T-cell (primary cell): ENCODE measurements at regions not wholly inside any gene's neighbourhood (a gene's known extent, or its start where the extent isn't known, plus 50 kb on each side); places are given as distances from the start of the nearest gene placed in this dataset.

Source experiments
- ATAC-seq, 4 experiments: fragments of 200-7000 bp in 3 of 4; fragments of 150-1000 bp in 1 of 4; cut with Tn5 transposase; replicated peaks in 1 of 4; 1 replicate in 3 of 4; 2 replicates in 1 of 4; pipeline ENCODE4 v1.10.0; 2021; ENCODE audit warnings: moderate library complexity in 3 of 4, mild to moderate bottlenecking in 2 of 4, moderate number of reproducible peaks in 1 of 4
- CTCF ChIA-PET, 2 donors: fragments of 300-600 bp; sonication (Branson Sonifier 250); formaldehyde crosslinking; loops; one replicate each; lab custom pipeline; 2022; ENCODE audit warnings: antibody characterized with exemption in 2 of 2; lab: Charles Lee
- POLR2A ChIA-PET, 2 donors: fragments of 300-600 bp; sonication (Branson Sonifier 250); formaldehyde crosslinking; loops; one replicate each; lab custom pipeline; 2022; ENCODE audit warnings: antibody characterized with exemption in 2 of 2; lab: Charles Lee
- DNase-seq, 35 experiments: peaks; one replicate each; pipeline versions ENCODE4 v3.0.0 to v3.0.0-alpha.2; 2013 to 2023
- H3K27ac ChIP-seq: one replicate; pipeline ENCODE4 v1.5.1; 2013; ENCODE audit warnings: low read length
- H3K27me3 ChIP-seq, 2 experiments: replicated peaks in 1 of 2; 1 replicate in 1 of 2; 2 replicates in 1 of 2; pipeline versions ENCODE4 v1.6.1 to v1.7.0; 2013; ENCODE audit warnings: low read length in 1 of 2, mixed read lengths in 1 of 2; ENCODE audit not compliant: control insufficient read depth in 2 of 2, insufficient read depth in 2 of 2; ENCODE audit errors: extremely low read depth in 1 of 2
- H3K36me3 ChIP-seq, 2 donors: 1 replicate in 1 of 2; 2 replicates in 1 of 2; pipeline versions ENCODE4 v1.6.1 to v1.7.0; 2013; ENCODE audit warnings: low read length in 1 of 2; ENCODE audit not compliant: control insufficient read depth in 2 of 2, insufficient read depth in 1 of 2; ENCODE audit errors: extremely low read depth in 1 of 2
- H3K4me1 ChIP-seq, 2 experiments: 1 replicate in 1 of 2; 2 replicates in 1 of 2; pipeline versions ENCODE4 v1.6.1 to v1.7.0; 2013; ENCODE audit warnings: low read length in 2 of 2, mixed read lengths in 1 of 2; ENCODE audit not compliant: insufficient read depth in 2 of 2, control insufficient read depth in 1 of 2; ENCODE audit errors: extremely low read depth in 1 of 2
- H3K4me3 ChIP-seq, 2 donors: 1 replicate in 1 of 2; 2 replicates in 1 of 2; pipeline versions ENCODE4 v1.5.1 to v1.7.0; 2013; ENCODE audit warnings: mild to moderate bottlenecking in 2 of 2, low read length in 1 of 2, moderate library complexity in 1 of 2; ENCODE audit not compliant: control insufficient read depth in 1 of 2; ENCODE audit errors: extremely low read depth in 1 of 2
- H3K9me3 ChIP-seq: 2 replicates; pipeline ENCODE4 v1.7.0; 2013
- H3K27ac Mint-ChIP-seq, 2 donors: one replicate each; pipeline ENCODE4 v1.8.0; 2020 to 2021; ENCODE audit warnings: mild to moderate bottlenecking in 2 of 2, mixed read lengths in 2 of 2
- H3K27me3 Mint-ChIP-seq, 2 donors: one replicate each; pipeline ENCODE4 v1.8.0; 2021 to 2022; ENCODE audit warnings: mixed read lengths in 2 of 2
- H3K36me3 Mint-ChIP-seq: one replicate; pipeline ENCODE4 v1.8.0; 2021; ENCODE audit warnings: mixed read lengths
- H3K4me1 Mint-ChIP-seq, 3 donors: one replicate each; pipeline ENCODE4 v1.8.0; 2020 to 2022; ENCODE audit warnings: mixed read lengths in 3 of 3, mild to moderate bottlenecking in 1 of 3
- H3K4me3 Mint-ChIP-seq, 3 donors: one replicate each; pipeline ENCODE4 v1.8.0; 2020 to 2022; ENCODE audit warnings: mild to moderate bottlenecking in 3 of 3, mixed read lengths in 3 of 3, moderate library complexity in 3 of 3
- H3K9me3 Mint-ChIP-seq, 3 donors: one replicate each; pipeline ENCODE4 v1.8.0; 2020 to 2022; ENCODE audit warnings: mixed read lengths in 3 of 3
- WGBS: methylation state at CpG from one replicate; pipeline ENCODE4 v1.1.5; 2013; ENCODE audit warnings: missing lambda C conversion rate; ENCODE audit not compliant: insufficient coverage; 5-methylcytosine and 5-hydroxymethylcytosine counted together

GRCh38 chr1:57927003-57927402 lies 503.1 kb upstream of the DAB1 start:
- no peaks in the 10 kb centered on the region for H3K27me3 ChIP-seq
- no peak overlapping the region for H3K4me3 ChIP-seq
- Mint-ChIP-seq H3K27ac (no peak overlapping the region), H3K9me3 (no peaks in the 10 kb centered on the region), H3K4me3 (no peak overlapping the region), H3K36me3 (no peaks in the 10 kb centered on the region), H3K4me1 (no peaks in the 10 kb centered on the region), H3K27me3 (peaks cover 0 to 2% of the 10 kb centered on the region in 2 donors)
- H3K27ac ChIP-seq = no peak overlapping the region
- H3K4me1 ChIP-seq = no peaks in the 10 kb centered on the region
- CTCF ChIA-PET = interaction anchor here in 1 of 2 donors (0.5 kb wide), 1 partner anchor 70 kb away, joined by 3 read pairs; no protein-coding TSS in a partner anchor
- H3K36me3 ChIP-seq = no peaks in the 10 kb centered on the region
- ATAC-seq (no peak), DNase-seq (no peak)
- H3K9me3 ChIP-seq = no peaks in the 10 kb centered on the region
- POLR2A ChIA-PET = no interaction called here
- no CpG with 5 or more reads among the region's 1 CpG for WGBS

- Histone ChIP-seq H3K27ac (no peak overlapping the region), H3K36me3 (no peaks in the 10 kb centered on the region), H3K4me1 (no peaks in the 10 kb centered on the region), H3K27me3 (no peaks in the 10 kb centered on the region), H3K4me3 (no peak overlapping the region), H3K9me3 (no peaks in the 10 kb centered on the region)
- Mint-ChIP-seq H3K27me3 (peaks cover 0 to 5% of the 10 kb centered on the region in 2 donors), H3K36me3 (no peaks in the 10 kb centered on the region), H3K4me1 (no peaks in the 10 kb centered on the region), H3K4me3 (no peak overlapping the region), H3K9me3 (no peaks in the 10 kb centered on the region), H3K27ac (no peak overlapping the region)
- ChIA-PET POLR2A (no interaction called here), CTCF (interaction anchor here in 1 of 2 donors (0.5 kb wide), 1 partner anchor 73 kb away, joined by 3 read pairs; no protein-coding TSS in a partner anchor)
- ATAC-seq (no peak), DNase-seq (no peak)
- WGBS = 100% methylated on average over 1 of the region's 4 CpGs
Observed at GRCh38 chr1:57926025-57926552, 502.2 kb upstream of the DAB1 start.

GRCh38 chr1:57925226-57925625 lies 501.4 kb upstream of the DAB1 start:
- no peak overlapping the region for H3K27ac ChIP-seq
- H3K9me3 Mint-ChIP-seq = no peaks in the 10 kb centered on the region
- H3K4me1 Mint-ChIP-seq = no peaks in the 10 kb centered on the region
- 71% methylated on average over 2 of the region's 2 CpGs for WGBS
- H3K27ac Mint-ChIP-seq = no peak overlapping the region
- H3K4me1 ChIP-seq = no peaks in the 10 kb centered on the region
- no peak for DNase-seq
- H3K9me3 ChIP-seq = no peaks in the 10 kb centered on the region
- no peak overlapping the region for H3K4me3 ChIP-seq
- ATAC-seq = no peak
- CTCF ChIA-PET = no interaction called here
- POLR2A ChIA-PET = no interaction called here
- no peaks in the 10 kb centered on the region for H3K36me3 ChIP-seq
- no peak overlapping the region for H3K4me3 Mint-ChIP-seq
- H3K27me3 Mint-ChIP-seq = peaks cover 0 to 5% of the 10 kb centered on the region in 2 donors
- H3K27me3 ChIP-seq = no peaks in the 10 kb centered on the region
- H3K36me3 Mint-ChIP-seq = no peaks in the 10 kb centered on the region

GRCh38 chr1:57922130-57922529 lies 498.3 kb upstream of the DAB1 start:
- H3K4me1 ChIP-seq = no peaks in the 10 kb centered on the region
- CTCF ChIA-PET = no interaction called here
- Mint-ChIP-seq H3K27ac (no peak overlapping the region), H3K4me3 (no peak overlapping the region), H3K36me3 (no peaks in the 10 kb centered on the region), H3K4me1 (no peaks in the 10 kb centered on the region), H3K27me3 (peaks cover 0 to 5% of the 10 kb centered on the region in 2 donors), H3K9me3 (no peaks in the 10 kb centered on the region)
- ATAC-seq (no peak), DNase-seq (no peak)
- H3K4me3 ChIP-seq = no peak overlapping the region
- POLR2A ChIA-PET = no interaction called here
- no peaks in the 10 kb centered on the region for H3K36me3 ChIP-seq
- H3K9me3 ChIP-seq = no peaks in the 10 kb centered on the region
- H3K27ac ChIP-seq = no peak overlapping the region
- H3K27me3 ChIP-seq = no peaks in the 10 kb centered on the region

- ATAC-seq (no peak), DNase-seq (no peak)
- no peak overlapping the region for H3K4me3 ChIP-seq
- no peaks in the 10 kb centered on the region for H3K36me3 Mint-ChIP-seq
- no peaks in the 10 kb centered on the region for H3K4me1 ChIP-seq
- no peaks in the 10 kb centered on the region for H3K9me3 Mint-ChIP-seq
- CTCF ChIA-PET = no interaction called here
- no peaks in the 10 kb centered on the region for H3K4me1 Mint-ChIP-seq
- no peaks in the 10 kb centered on the region for H3K9me3 ChIP-seq
- H3K4me3 Mint-ChIP-seq = no peak overlapping the region
- no peaks in the 10 kb centered on the region for H3K36me3 ChIP-seq
- H3K27me3 Mint-ChIP-seq = no peaks in the 10 kb centered on the region
- no peak overlapping the region for H3K27ac ChIP-seq
- H3K27ac Mint-ChIP-seq = no peak overlapping the region
- POLR2A ChIA-PET = no interaction called here
- no peaks in the 10 kb centered on the region for H3K27me3 ChIP-seq
- WGBS = 80% methylated on average over 5 of the region's 6 CpGs
Observed at GRCh38 chr1:57916041-57916440, 492.2 kb upstream of the DAB1 start.

- H3K36me3 ChIP-seq = no peaks in the 10 kb centered on the region
- ATAC-seq (no peak), DNase-seq (no peak)
- Mint-ChIP-seq H3K36me3 (no peaks in the 10 kb centered on the region), H3K9me3 (no peaks in the 10 kb centered on the region), H3K4me1 (no peaks in the 10 kb centered on the region), H3K4me3 (no peak overlapping the region), H3K27ac (no peak overlapping the region), H3K27me3 (no peaks in the 10 kb centered on the region)
- no peak overlapping the region for H3K4me3 ChIP-seq
- no peaks in the 10 kb centered on the region for H3K4me1 ChIP-seq
- H3K27ac ChIP-seq = no peak overlapping the region
- WGBS = 79% methylated on average over 4 of the region's 4 CpGs
- no peaks in the 10 kb centered on the region for H3K9me3 ChIP-seq
- CTCF ChIA-PET = no interaction called here
- POLR2A ChIA-PET = no interaction called here
- H3K27me3 ChIP-seq = no peaks in the 10 kb centered on the region
Observed at GRCh38 chr1:57911427-57911826, 487.6 kb upstream of the DAB1 start.

GRCh38 chr1:57910782-57911181 lies 486.9 kb upstream of the DAB1 start:
- POLR2A ChIA-PET = no interaction called here

More at GRCh38 chr1:57910782-57911181, 486.9 kb upstream of the DAB1 start:
- Mint-ChIP-seq H3K4me3 (no peak overlapping the region), H3K9me3 (no peaks in the 10 kb centered on the region), H3K27me3 (no peaks in the 10 kb centered on the region), H3K4me1 (no peaks in the 10 kb centered on the region), H3K27ac (no peak overlapping the region), H3K36me3 (no peaks in the 10 kb centered on the region)
- no peak for ATAC-seq
- no peak overlapping the region for H3K4me3 ChIP-seq
- H3K36me3 ChIP-seq = no peaks in the 10 kb centered on the region
- no peak for DNase-seq
- no peaks in the 10 kb centered on the region for H3K4me1 ChIP-seq
- H3K27ac ChIP-seq = no peak overlapping the region
- no CpG with 5 or more reads among the region's 2 CpGs for WGBS
- H3K27me3 ChIP-seq = no peaks in the 10 kb centered on the region
- no peaks in the 10 kb centered on the region for H3K9me3 ChIP-seq
- CTCF ChIA-PET = no interaction called here
